HCT116 (cell line): ENCODE measurements at regions not wholly inside any gene's neighbourhood (a gene's known extent, or its start where the extent isn't known, plus 50 kb on each side); places are given as distances from the start of the nearest gene placed in this dataset.

Experiments
- ATAC-seq: fragments of 200-7000 bp; cut with Tn5 transposase; 2 replicates; pipeline ENCODE4 v1.9.1; 2020; ENCODE audit warnings: mild to moderate bottlenecking, moderate library complexity
- BruUV-seq: library from RNA; stranded (reverse); fragments of 400-500 nt; replicated peaks from 2 replicates; lab custom pipeline; 2021; lab: Mats Ljungman, UMichigan
- CTCF ChIA-PET: fragments of 300-600 bp; sonication (Branson Sonifier 250); formaldehyde crosslinking; loops from one replicate; lab custom pipeline; 2021; ENCODE audit warnings: antibody characterized with exemption; lab: Charles Lee
- POLR2A ChIA-PET: fragments of 300-600, 350-600 bp; sonication (Branson Sonifier 250); formaldehyde crosslinking; loops from one replicate; lab custom pipeline; 2021; ENCODE audit warnings: antibody characterized with exemption; lab: Charles Lee
- RAD21 ChIA-PET, 2 experiments: fragments of 300-600 bp; sonication (Branson Sonifier 250); formaldehyde crosslinking; loops; one replicate each; lab custom pipeline; 2023; ENCODE audit warnings: low total read pairs in 2 of 2; ENCODE audit not compliant: uncharacterized antibody in 2 of 2, unreplicated experiment in 2 of 2, low non-redundant PET in 1 of 2; lab: Charles Lee
- DNase-seq: peaks from one replicate; pipeline ENCODE4 v3.0.0-alpha.2; 2010; ENCODE audit warnings: low read depth, low spot score
- H2AFZ ChIP-seq: fragments of 200-600 bp; shearing (Covaris generic), sonication (generic); 2 replicates; pipeline ENCODE4 v1.6.1; 2017; ENCODE audit warnings: low read depth, mixed run types, mixed read lengths, antibody characterized with exemption, low read length; ENCODE audit not compliant: poor library complexity, severe bottlenecking
- H3K27ac ChIP-seq: 2 replicates; pipeline ENCODE4 v1.5.1; 2012; ENCODE audit warnings: low read depth, low read length
- H3K27me3 ChIP-seq: fragments of 200-600 bp; sonication (generic); 2 replicates; pipeline ENCODE4 v1.6.1; 2016; ENCODE audit warnings: mixed run types, low read length, mixed read lengths; ENCODE audit not compliant: insufficient read depth
- H3K36me3 ChIP-seq, 2 experiments: fragments of 200-500 bp in 1 of 2; fragments of 200-600 bp in 1 of 2; sonication (Bioruptor generic) in 1 of 2; sonication (generic) in 1 of 2; 2 replicates each; pipeline versions ENCODE4 v1.5.1 to v1.6.1; 2014 to 2016; ENCODE audit warnings: low read length in 2 of 2, inconsistent platforms in 1 of 2, mixed read lengths in 1 of 2, mixed run types in 1 of 2; ENCODE audit not compliant: insufficient read depth in 2 of 2, control insufficient read depth in 1 of 2
- H3K4me1 ChIP-seq, 2 experiments: fragments of 200-600 bp in 1 of 2; sonication (generic) in 1 of 2; 2 replicates each; pipeline versions ENCODE4 v1.5.1 to v1.6.1; 2012 to 2017; ENCODE audit warnings: low read length in 2 of 2, inconsistent platforms in 1 of 2, mild to moderate bottlenecking in 1 of 2, mixed read lengths in 1 of 2, mixed run types in 1 of 2, moderate library complexity in 1 of 2; ENCODE audit not compliant: insufficient read depth in 2 of 2, control insufficient read depth in 1 of 2
- H3K4me2 ChIP-seq: fragments of 200-600 bp; sonication (generic); 2 replicates; pipeline ENCODE4 v1.6.1; 2017; ENCODE audit warnings: mixed run types, low read length, mixed read lengths
- H3K4me3 ChIP-seq, 2 experiments: fragments of 200-600 bp in 1 of 2; sonication (generic) in 1 of 2; replicated peaks in 1 of 2; 2 replicates each; pipeline ENCODE4 v1.5.1; 2011 to 2016; ENCODE audit warnings: low read length in 2 of 2, control low read depth in 1 of 2, low read depth in 1 of 2, mild to moderate bottlenecking in 1 of 2, mixed read lengths in 1 of 2, mixed run types in 1 of 2
- H3K79me2 ChIP-seq: fragments of 200-600 bp; sonication (generic); 2 replicates; pipeline ENCODE4 v1.6.1; 2017; ENCODE audit warnings: mild to moderate bottlenecking, mixed run types, low read length, moderate library complexity, mixed read lengths; ENCODE audit not compliant: insufficient read depth
- H3K9ac ChIP-seq: fragments of 200-600 bp; sonication (generic); 2 replicates; pipeline ENCODE4 v1.6.1; 2016; ENCODE audit warnings: low read length, mixed read lengths
- H3K9me2 ChIP-seq: fragments of 200-600 bp; sonication (generic), shearing (Covaris generic); 2 replicates; pipeline ENCODE4 v1.6.1; 2017; ENCODE audit warnings: mixed run types, mild to moderate bottlenecking, moderate library complexity; ENCODE audit not compliant: insufficient read depth
- H3K9me3 ChIP-seq, 2 experiments: fragments of 200-500 bp in 1 of 2; fragments of 200-600 bp in 1 of 2; sonication (Bioruptor generic) in 1 of 2; sonication (generic) in 1 of 2; 2 replicates each; pipeline ENCODE4 v1.6.1; 2014 to 2017; ENCODE audit warnings: low read length in 2 of 2, mixed read lengths in 2 of 2, inconsistent platforms in 1 of 2, low read depth in 1 of 2, mild to moderate bottlenecking in 1 of 2, mixed run types in 1 of 2, moderate library complexity in 1 of 2; ENCODE audit not compliant: control insufficient read depth in 1 of 2, insufficient read depth in 1 of 2
- H4K20me1 ChIP-seq: fragments of 200-600 bp; sonication (generic), shearing (Covaris generic); 2 replicates; pipeline ENCODE4 v1.6.1; 2017; ENCODE audit warnings: mixed run types, mild to moderate bottlenecking, moderate library complexity; ENCODE audit not compliant: insufficient read depth
- ATF3 ChIP-seq: IDR thresholded peaks from 2 replicates; pipeline ENCODE4 v1.6.1; 2012
- CEBPB ChIP-seq: IDR thresholded peaks from 2 replicates; pipeline ENCODE4 v1.6.1; 2012; ENCODE audit warnings: low read depth
- FOSL1 ChIP-seq: IDR thresholded peaks from 2 replicates; pipeline ENCODE4 v1.6.1; 2012; ENCODE audit warnings: low read depth
- MAX ChIP-seq: IDR thresholded peaks from 2 replicates; pipeline ENCODE4 v1.6.1; 2012
- REST ChIP-seq: IDR thresholded peaks from 2 replicates; pipeline ENCODE4 v1.6.1; 2012; ENCODE audit warnings: low read depth
- ZBTB33 ChIP-seq: IDR thresholded peaks from 2 replicates; pipeline ENCODE4 v1.6.1; 2011; ENCODE audit warnings: mild to moderate bottlenecking, low read length, moderate library complexity; ENCODE audit not compliant: insufficient replicate concordance; ENCODE audit errors: extremely low read depth
- intact Hi-C: fragments of 100-400 bp; cut with micrococcal nuclease; formaldehyde crosslinking; loops from 2 replicates; pipeline ENCODE4 v1.10.0; 2022

- TF ChIP-seq ZBTB33: no peak
These were observed 221.6 kb upstream of the SEMA3E start (continued) for GRCh38 chr7:83870515-83870914.

- Histone ChIP-seq H3K27ac (no peak overlapping the region), H3K4me2 (no peak overlapping the region), H3K9me2 (no peaks in the 10 kb centered on the region), H3K9me3 (no peaks in the 10 kb centered on the region), H3K79me2 (no peaks in the 10 kb centered on the region), H2AFZ (no peak overlapping the region), H3K27me3 (no peaks in the 10 kb centered on the region), H4K20me1 (no peaks in the 10 kb centered on the region), H3K36me3 (no peaks in the 10 kb centered on the region), H3K4me1 (no peaks in the 10 kb centered on the region), H3K4me3 (no peak overlapping the region), H3K9ac (no peak overlapping the region)
- ChIA-PET RAD21 (no interaction called here), POLR2A (no interaction called here), CTCF (no interaction called here)
- ATAC-seq (no peak), DNase-seq (no peak)
- TF ChIP-seq ATF3: no peak
- no peak for TF ChIP-seq MAX
- TF ChIP-seq REST: no peak
- TF ChIP-seq FOSL1: no peak
- peak; percentile 64 for TF ChIP-seq CEBPB
- no TSS peak for BruUV-seq
- intact Hi-C loops: no loop called here
These were observed 217.6 kb upstream of the SEMA3E start for GRCh38 chr7:83866582-83866981.
